Activated T-cell treated with anti-CD3 and anti-CD28 coated beads for 4 hours (primary cell): ENCODE measurements at regions not wholly inside any gene's neighbourhood (a gene's known extent, or its start where the extent isn't known, plus 50 kb on each side); places are given as distances from the start of the nearest gene placed in this dataset.
"Not testable (repeated sequence)": the region's sequence is repeated elsewhere in the genome, so short reads cannot be mapped to it uniquely, and the experiment has no call there.

Experiments used
- DNase-seq: peaks from one replicate; pipeline ENCODE4 v3.0.0-alpha.2; 2020

- DNase-seq: no peak
These were observed 690.3 kb downstream of the FAM181B start for GRCh38 chr11:82043316-82043715.

- DNase-seq: no peak
These were observed 691.9 kb downstream of the FAM181B start for GRCh38 chr11:82041764-82042163.

- no peak for DNase-seq
These were observed 695.5 kb downstream of the FAM181B start for GRCh38 chr11:82038154-82038553.

GRCh38 chr11:82034527-82034926, 699.1 kb downstream of the FAM181B start:
- DNase-seq: no peak

- DNase-seq: not testable (repeated sequence)
These were observed 706.3 kb downstream of the FAM181B start for GRCh38 chr11:82027335-82027734.

DNA sequence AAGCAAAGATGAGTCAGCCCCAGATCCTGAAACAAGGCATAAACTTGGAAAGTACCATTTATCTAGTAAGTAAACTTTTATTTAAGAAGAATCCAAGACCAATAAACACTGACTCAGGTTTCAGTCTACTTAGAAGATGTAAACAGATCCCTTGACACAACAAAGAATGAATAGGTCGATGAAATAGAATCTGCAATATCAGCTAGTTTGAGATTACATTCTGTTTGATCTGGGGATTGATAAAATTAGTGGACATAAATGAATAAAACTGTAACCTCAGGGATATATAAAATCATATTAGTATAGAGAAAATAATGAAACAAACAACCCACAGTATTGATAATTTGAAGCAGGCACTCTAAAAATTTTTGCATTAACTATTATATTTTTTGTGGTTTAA, 708.9 kb downstream of the FAM181B start:
- no peak for DNase-seq

- no peak for DNase-seq
These were observed 721.4 kb downstream of the FAM181B start for GRCh38 chr11:82012276-82012675.

DNA sequence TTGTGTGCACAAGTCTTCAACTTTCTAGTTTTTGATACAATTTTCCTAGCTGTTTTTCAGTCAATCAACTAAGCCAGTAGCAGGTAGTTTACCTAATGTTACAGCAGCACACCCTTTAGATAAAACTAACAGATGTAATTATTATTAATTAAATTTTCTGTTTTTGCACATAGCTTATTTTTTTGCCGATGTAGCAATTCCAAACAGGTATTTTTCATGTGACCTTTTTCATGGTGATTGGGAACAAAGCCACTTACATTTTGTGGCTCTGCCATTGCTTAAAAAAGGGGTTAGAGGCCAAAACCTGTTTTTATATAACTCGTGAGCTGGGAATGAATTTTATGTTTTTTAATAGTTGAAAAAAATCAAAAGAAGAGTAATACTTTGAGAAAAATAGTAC, 724.5 kb downstream of the FAM181B start:
- no peak for DNase-seq

DNA sequence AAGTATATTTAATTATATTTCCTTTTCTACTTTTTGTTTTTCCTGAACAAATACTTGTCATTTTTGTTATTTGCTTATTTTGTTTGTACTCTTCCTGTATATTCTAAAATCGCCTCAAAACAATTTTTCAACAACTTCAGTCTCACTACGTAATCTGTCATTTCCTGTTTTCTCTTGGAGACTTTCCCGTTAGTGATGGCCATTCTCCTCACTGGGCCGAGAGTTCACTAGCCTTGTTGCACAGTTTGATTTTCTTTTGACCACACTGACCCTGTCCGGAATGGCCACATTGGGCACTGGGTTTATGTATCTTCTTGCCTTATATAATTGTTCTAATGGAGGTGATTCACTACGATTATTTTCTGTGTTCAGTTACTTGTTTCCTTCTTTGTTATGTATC, 726.1 kb downstream of the FAM181B start:
- DNase-seq: no peak

DNA sequence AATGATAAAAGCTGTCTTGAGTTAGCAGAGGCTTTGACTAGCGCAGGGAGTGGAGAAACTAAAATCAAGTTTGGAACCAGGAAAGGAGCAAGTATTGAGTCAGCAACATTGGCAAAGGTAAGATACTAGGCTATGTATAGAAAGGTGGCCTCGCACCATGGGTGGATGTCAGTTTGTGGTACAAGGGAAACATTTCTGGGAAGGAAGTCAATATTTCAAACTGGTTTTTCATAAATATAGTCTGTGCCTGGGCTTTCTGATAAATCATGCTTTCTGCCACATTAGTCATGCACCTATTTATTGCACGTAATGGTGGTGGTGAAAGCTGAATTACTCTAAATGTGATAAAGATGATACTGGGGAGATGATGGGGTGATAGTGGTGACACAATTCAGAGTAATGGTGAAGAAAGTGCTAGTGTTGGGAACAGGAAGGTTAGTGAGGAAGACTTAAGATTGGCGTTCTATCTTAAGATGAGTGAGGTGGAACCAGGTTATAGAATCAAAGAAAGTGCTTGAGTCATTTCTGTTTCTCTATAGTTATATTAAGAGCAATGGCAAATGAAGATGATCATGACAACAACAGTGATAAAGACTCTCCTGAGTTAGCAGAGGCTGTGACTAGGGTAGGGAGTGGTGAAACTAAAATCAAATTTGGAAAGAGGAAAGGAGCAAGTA, 729.0 kb downstream of the FAM181B start:
- DNase-seq: no peak

- no peak for DNase-seq
These were observed 729.8 kb downstream of the FAM181B start for GRCh38 chr11:82003671-82004515.

- DNase-seq: no peak
These were observed 730.6 kb downstream of the FAM181B start for GRCh38 chr11:82003024-82003423.

DNA sequence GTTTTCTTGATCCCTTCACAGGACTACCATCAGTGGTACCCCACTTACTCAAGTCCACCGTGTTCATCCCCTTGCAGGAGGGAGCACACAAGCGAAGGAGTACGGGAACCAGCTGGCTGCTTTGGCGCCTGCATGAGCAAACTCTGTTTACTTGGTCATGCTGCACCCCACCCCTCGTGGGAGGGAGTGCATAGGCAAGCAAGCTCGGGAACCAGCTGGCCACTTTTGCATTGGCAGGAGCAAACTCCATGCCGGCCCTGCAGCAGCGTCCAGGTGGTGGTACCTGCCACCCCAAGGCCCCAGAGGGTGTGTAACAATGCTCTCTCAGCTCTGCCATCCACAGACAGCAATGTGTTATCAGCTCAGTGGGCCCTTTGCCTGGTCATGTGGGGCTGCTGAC, 737.8 kb downstream of the FAM181B start:
- no peak for DNase-seq

DNA sequence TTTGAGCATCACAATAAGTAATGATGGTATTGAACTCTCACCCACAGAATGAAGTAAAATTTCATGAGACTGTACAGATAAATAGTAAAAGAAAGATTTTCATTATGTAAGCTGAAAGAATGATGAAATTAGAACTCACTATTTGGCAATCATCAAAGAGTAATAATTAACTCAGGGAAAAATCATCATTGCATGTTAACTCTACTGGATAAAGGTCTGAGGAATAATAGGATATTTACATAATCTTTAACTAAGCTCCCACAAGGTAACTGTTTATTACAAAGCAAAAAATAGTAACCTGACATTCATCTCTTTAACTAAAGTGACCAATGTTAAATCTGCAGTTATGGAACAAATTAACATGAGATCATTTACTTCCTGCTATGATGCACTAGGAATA, 739.9 kb downstream of the FAM181B start:
- DNase-seq: no peak

DNA sequence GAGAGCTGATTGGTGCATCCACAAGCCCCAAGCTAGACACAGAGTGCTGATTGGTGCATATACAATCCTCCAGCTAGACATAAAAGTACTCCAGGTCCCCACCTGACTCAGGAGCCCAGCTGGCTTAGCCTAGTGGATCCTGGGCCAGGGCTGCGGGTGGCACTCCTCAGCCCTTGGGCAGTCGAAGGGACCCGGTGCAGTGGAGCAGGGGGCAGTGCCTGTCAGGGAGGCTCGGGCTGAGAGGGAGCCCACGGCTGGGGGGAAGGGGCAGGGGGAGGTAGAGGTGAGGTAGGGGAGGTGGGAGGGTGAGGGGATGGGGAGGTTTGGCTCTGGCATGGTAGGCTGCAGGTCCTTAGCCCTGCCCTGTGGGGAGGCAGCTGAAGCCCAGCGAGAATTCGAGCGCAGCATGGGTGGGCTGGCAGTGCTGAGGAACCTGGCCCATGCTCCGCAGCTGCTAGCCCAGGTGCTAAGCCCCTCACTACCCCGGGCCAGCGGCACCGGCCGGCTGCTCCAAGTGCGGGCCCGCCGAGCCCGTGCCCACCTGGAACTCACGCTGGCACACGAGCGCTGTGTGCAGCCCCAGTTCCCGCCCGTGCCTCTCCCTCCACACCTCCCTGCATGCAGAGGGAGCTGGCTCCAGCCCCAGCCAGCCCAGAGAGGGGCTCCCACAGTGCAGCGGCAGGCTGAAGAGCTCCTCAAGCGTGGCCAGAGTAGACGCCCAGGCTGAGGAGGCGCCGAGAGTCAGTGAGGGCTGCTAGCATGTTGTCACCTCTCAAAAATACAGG, 742.8 kb downstream of the FAM181B start:
- DNase-seq: no peak

- DNase-seq: no peak
These were observed 744.6 kb downstream of the FAM181B start for GRCh38 chr11:81989093-81989492.

DNA sequence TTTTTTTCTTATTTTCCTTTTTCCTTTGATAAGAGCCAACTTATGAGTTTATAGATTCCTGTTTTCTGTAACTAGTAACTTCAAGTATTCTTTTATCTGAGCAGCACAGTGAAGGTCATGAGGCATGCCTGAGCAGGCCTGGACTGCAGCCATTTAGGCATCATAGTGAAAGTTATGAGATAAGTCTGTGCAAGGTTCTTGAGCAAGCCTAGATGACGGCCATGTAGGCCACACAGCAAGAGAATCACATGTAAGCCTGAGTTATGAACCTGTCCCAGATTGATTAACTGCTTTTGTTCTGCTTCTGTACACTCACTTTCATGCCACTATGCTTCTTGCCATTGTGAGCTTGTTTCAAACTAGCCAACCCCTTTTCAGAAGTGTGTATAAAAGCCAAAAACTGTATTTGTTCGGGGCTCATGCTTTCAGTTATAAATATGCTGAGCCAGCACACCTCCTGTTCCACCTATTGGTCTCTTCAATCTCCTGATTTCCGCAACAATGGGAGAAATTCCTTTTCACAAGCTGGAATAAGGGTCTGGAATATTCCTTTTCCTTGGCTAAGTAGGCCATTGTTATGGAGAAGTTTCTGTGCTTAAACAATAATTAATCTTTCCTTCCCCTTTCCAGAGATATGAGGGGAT, 745.7 kb downstream of the FAM181B start:
- DNase-seq: no peak

- no peak for DNase-seq
These were observed 747.0 kb downstream of the FAM181B start for GRCh38 chr11:81986556-81987161.

GRCh38 chr11:81979448-81979847, 754.2 kb downstream of the FAM181B start:
- no peak for DNase-seq

- DNase-seq: no peak
These were observed 758.3 kb downstream of the FAM181B start for GRCh38 chr11:81975261-81975900.

- DNase-seq: no peak
These were observed 762.8 kb downstream of the FAM181B start for GRCh38 chr11:81970886-81971285.

GRCh38 chr11:81967242-81967641, 766.4 kb downstream of the FAM181B start:
- DNase-seq: no peak
